ENCODE measurements at regions not wholly inside any gene's neighbourhood (a gene's known extent, or its start where the extent isn't known, plus 50 kb on each side); places are given as distances from the start of the nearest gene placed in this dataset.

GRCh38 chr13:100845128-100845757 lies 170.6 kb upstream of the TMTC4 start:
- no peaks in the 10 kb centered on the region for H3K4me1 ChIP-seq (ENCODE audit: control insufficient read depth in 4 of 4, insufficient read depth in 4 of 4, low read length in 3 of 4)
- H3K36me3 ChIP-seq (ENCODE audit: control insufficient read depth in 4 of 4, insufficient read depth in 3 of 4, low read depth in 1 of 4, low read length in 3 of 4) = no peaks in the 10 kb centered on the region
- H3K9ac ChIP-seq (ENCODE audit: low read depth in 1 of 2, low read length in 2 of 2) = no peak overlapping the region
- H3K9me3 ChIP-seq (ENCODE audit: control insufficient read depth in 4 of 4, low read length in 3 of 4) = no peaks in the 10 kb centered on the region
- TF ChIP-seq RXRA (IDR thresholded peaks at IDR 0.05) (no peak), FOXA1 (IDR thresholded peaks at IDR 0.05) (no peak), HNF4G (IDR thresholded peaks at IDR 0.05) (no peak), SP1 (IDR thresholded peaks at IDR 0.05) (no peak)
- no peak overlapping the region for H3K27ac ChIP-seq (ENCODE audit: low read depth in 1 of 2, low read length in 2 of 2)
- no peak overlapping the region for H3K4me3 ChIP-seq (ENCODE audit: low read depth in 1 of 3, low read length in 3 of 3)
- no peaks in the 10 kb centered on the region for H3K27me3 ChIP-seq (ENCODE audit: control insufficient read depth in 4 of 4, insufficient read depth in 4 of 4, low read length in 3 of 4)
- 88% methylated on average over 3 of the region's 3 CpGs for WGBS
- DNase-seq (ENCODE audit: low spot score) = no peak

- DNase-seq (ENCODE audit: low spot score) = no peak
- H3K36me3 ChIP-seq (ENCODE audit: control insufficient read depth in 4 of 4, insufficient read depth in 3 of 4, low read depth in 1 of 4, low read length in 3 of 4) = no peaks in the 10 kb centered on the region
- H3K27ac ChIP-seq (ENCODE audit: low read depth in 1 of 2, low read length in 2 of 2) = no peak overlapping the region
- 94% methylated on average over 1 of the region's 1 CpG for WGBS
- no peaks in the 10 kb centered on the region for H3K4me1 ChIP-seq (ENCODE audit: control insufficient read depth in 4 of 4, insufficient read depth in 4 of 4, low read length in 3 of 4)
- TF ChIP-seq RAD21 (IDR thresholded peaks at IDR 0.05) (no peak), ZBTB33 (IDR thresholded peaks at IDR 0.05) (no peak), HNF4A (conservative IDR thresholded peaks at IDR 0.05) (no peak), GABPA (IDR thresholded peaks at IDR 0.05 in 1 of 2, conservative IDR thresholded peaks at IDR 0.05 in 1 of 2) (no peak), ATF3 (IDR thresholded peaks at IDR 0.05) (no peak), FOXA2 (IDR thresholded peaks at IDR 0.05) (no peak), EGR1 (IDR thresholded peaks at IDR 0.05; ENCODE audit: low read depth in 2 of 2) (no peak), FOXA1 (IDR thresholded peaks at IDR 0.05) (no peak), MAX (IDR thresholded peaks at IDR 0.05) (no peak), RXRA (IDR thresholded peaks at IDR 0.05) (no peak), CTCF (IDR thresholded peaks at IDR 0.05; ENCODE audit: low read depth, low read length, missing input control) (no peak), YY1 (IDR thresholded peaks at IDR 0.05) (no peak), HNF4G (IDR thresholded peaks at IDR 0.05) (no peak), NR2F2 (IDR thresholded peaks at IDR 0.05) (no peak), TAF1 (conservative IDR thresholded peaks at IDR 0.05) (no peak)
- no peak overlapping the region for H3K4me3 ChIP-seq (ENCODE audit: low read depth in 1 of 3, low read length in 3 of 3)
- H3K27me3 ChIP-seq (ENCODE audit: control insufficient read depth in 4 of 4, insufficient read depth in 4 of 4, low read length in 3 of 4) = no peaks in the 10 kb centered on the region
- H3K9me3 ChIP-seq (ENCODE audit: control insufficient read depth in 4 of 4, low read length in 3 of 4) = no peaks in the 10 kb centered on the region
- H3K9ac ChIP-seq (ENCODE audit: low read depth in 1 of 2, low read length in 2 of 2) = no peak overlapping the region
These were observed 167.5 kb upstream of the TMTC4 start for GRCh38 chr13:100842136-100842535.

Data from liver (tissue), 8 donors.